RWPE1 (cell line): ENCODE measurements at regions not wholly inside any gene's neighbourhood (a gene's known extent, or its start where the extent isn't known, plus 50 kb on each side); places are given as distances from the start of the nearest gene placed in this dataset.

ENCODE experiments used
- CTCF ChIA-PET: fragments of 350-600 bp; sonication (Branson Sonifier 250); formaldehyde crosslinking; extraction: SDS; loops from one replicate; lab custom pipeline; 2021; lab: Yijun Ruan, JAX
- POLR2A ChIA-PET: fragments of 400-600 bp; formaldehyde crosslinking; extraction: SDS; loops from one replicate; lab custom pipeline; 2020; ENCODE audit warnings: antibody characterized with exemption; ENCODE audit not compliant: low non-redundant PET; lab: Yijun Ruan, JAX
- DNase-seq: peaks from one replicate; pipeline ENCODE4 v3.0.0; 2012; ENCODE audit warnings: low spot score
- H3K27ac ChIP-seq: fragments of 450-650 bp; 2 replicates; pipeline ENCODE4 v1.5.1; 2017
- TF ChIP-seq, protein P1 (sequence below): fragments of 450-650 bp; conservative IDR thresholded peaks from 2 replicates; pipeline ENCODE4 v1.5.1; 2017; ENCODE audit warnings: low read depth, mild to moderate bottlenecking

DNA sequence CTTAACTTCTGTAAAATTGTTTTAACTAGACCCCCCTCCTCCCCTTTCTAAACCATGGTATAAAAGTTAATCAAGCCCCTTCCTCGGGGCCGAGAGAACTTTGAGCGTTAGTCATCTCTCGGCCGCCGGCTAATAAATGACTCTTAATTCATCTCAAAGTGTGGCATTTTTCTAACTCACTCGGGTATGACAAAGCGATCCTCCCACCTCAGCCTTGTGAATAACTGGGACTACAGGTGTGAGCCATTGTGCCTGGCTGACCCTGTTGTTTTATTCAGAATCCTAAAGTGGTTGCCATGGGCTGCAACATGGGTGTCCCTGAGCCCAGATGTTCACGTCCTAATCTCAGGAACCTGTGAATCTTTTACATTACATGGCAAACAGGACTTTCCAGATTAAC lies 540.7 kb upstream of the AMELY start:
- CTCF ChIA-PET: no interaction called here
- H3K27ac ChIP-seq: no peak overlapping the region
- POLR2A ChIA-PET: no interaction called here
- TF ChIP-seq, protein P1, sequence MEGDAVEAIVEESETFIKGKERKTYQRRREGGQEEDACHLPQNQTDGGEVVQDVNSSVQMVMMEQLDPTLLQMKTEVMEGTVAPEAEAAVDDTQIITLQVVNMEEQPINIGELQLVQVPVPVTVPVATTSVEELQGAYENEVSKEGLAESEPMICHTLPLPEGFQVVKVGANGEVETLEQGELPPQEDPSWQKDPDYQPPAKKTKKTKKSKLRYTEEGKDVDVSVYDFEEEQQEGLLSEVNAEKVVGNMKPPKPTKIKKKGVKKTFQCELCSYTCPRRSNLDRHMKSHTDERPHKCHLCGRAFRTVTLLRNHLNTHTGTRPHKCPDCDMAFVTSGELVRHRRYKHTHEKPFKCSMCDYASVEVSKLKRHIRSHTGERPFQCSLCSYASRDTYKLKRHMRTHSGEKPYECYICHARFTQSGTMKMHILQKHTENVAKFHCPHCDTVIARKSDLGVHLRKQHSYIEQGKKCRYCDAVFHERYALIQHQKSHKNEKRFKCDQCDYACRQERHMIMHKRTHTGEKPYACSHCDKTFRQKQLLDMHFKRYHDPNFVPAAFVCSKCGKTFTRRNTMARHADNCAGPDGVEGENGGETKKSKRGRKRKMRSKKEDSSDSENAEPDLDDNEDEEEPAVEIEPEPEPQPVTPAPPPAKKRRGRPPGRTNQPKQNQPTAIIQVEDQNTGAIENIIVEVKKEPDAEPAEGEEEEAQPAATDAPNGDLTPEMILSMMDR: no peak
- no peak for DNase-seq

DNA sequence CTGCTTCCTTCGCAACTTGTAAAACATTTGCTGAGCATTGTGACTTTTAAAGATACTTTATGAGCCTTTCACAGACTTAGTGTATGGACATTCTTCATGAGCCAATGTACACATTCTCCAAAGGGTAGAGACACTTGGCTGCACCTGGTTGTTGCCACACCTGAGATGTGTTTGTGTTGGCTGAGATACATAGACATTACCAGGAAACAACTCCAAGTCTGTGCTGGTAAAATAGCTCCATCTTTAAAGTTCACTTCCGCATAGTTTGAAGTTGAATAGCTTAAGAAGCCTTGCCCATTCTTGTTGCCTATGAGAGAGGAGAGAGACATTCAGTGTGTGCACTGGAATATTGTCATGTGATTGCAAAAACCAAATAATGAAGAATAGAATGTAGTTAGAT lies 538.3 kb upstream of the AMELY start:
- POLR2A ChIA-PET: no interaction called here
- peak; percentile 12 for DNase-seq
- CTCF ChIA-PET: no interaction called here
- TF ChIP-seq, protein P1: no peak
- H3K27ac ChIP-seq: no peak overlapping the region

DNA sequence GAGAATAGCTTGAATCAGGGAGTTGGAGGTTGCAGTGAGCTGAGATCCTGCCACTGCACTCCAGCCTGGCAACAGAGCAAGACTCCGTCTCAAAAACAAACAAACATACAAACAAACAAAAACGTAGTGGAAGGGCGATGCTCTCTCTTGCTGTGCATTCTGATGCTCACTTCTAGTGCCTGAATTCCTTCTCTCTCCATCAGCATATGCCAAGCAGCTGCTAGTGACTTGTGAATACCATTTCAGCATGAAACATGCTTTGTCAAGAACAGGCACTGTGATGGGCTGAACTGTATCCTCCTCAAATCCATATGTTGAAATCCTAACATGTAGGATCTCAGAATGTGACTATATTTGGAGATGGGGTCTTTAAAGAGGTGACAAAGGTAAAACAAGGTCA lies 537.1 kb upstream of the AMELY start:
- ChIA-PET CTCF (no interaction called here), POLR2A (no interaction called here)
- DNase-seq: no peak
- H3K27ac ChIP-seq: peak overlapping the region; percentile 85
- TF ChIP-seq, protein P1: no peak

DNA sequence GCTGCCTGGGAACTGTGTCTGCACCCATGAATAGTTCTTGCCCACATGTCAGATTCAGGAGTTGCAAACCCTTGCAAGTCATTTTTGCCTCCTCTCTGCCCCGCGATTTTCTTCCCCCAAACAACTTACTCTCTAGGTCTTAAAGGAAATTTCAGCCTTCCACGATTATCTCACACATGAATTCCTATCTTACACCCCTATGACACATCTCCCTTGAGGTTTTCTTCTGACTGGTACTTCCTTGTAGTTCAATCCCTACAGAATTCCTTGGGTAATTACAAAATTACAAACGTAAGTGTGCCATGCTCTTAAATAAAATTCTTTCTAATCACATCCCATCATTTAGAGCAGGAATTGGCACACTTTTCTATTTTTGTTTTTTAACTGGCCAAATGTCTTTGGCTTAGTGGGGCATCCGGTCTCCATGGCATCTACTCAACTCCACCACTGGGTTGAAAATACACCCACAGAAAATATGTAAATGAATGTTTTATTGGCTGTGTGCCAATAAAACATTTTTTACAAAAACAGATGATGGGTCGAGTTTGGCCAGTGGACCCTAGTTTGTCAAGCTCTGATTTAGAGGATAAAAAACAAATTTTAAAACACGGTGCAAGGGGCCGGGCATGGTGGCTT lies 536.4 kb upstream of the AMELY start:
- peak overlapping the region; percentile 85 for H3K27ac ChIP-seq
- CTCF ChIA-PET: no interaction called here
- TF ChIP-seq, protein P1: no peak
- POLR2A ChIA-PET: no interaction called here
- DNase-seq: no peak

DNA sequence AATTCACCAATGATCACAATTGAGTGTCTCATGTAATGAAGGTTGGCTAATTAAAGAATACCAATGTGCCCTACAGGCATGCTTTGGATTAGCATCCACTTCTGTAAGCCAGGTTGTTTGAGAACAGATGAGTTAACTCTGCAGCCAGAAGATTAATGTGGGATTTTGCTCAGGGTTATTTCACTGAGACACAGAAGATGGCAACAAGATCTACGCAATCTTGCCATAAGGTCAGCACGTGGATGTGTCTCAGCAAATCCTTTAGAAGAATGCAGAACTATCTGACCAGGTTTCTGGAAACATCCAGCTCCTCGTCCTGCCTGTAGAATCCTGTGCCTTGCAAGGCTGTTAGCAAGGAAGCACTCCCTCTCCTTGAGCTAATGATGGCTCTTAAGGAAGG lies 532.6 kb upstream of the AMELY start:
- ChIA-PET CTCF (no interaction called here), POLR2A (no interaction called here)
- H3K27ac ChIP-seq: no peak overlapping the region
- TF ChIP-seq, protein P1: no peak
- DNase-seq: no peak

DNA sequence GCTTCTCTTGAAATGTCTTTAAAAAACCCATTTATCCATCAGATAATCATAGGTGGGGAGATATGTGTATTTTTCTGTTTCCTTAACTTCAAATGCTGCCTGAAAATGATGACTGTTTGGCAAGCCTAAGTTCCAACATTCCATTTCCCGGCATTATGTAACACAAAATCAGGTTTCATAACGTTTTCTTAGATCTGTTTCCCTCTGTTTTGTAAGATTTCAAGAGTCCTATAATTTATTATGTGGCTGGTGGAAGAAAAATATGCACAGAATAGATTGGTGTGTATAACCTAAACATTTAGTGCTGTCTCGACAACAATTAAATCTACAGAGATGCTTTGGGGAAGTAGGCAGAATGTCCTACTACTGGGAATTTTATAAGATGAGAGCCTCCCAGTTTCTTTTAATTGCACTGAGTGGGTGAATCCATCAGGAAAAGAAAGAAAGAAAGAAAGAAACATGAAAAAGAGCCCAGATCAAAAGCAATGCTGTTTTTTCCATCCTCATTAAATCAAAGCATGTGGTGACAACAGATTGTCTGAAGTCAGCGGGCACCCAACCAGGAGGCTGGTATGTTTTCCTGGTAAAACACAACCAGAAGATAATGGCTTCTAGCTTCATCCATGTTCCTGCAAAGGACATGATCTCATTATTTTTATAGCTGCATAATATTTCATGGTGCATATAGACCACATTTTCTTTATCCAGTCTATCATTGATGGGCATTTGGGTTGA lies 529.4 kb upstream of the AMELY start:
- POLR2A ChIA-PET: no interaction called here
- TF ChIP-seq, protein P1: no peak
- no peak overlapping the region for H3K27ac ChIP-seq
- CTCF ChIA-PET: no interaction called here
- DNase-seq: no peak
